HepG2 (cell line): ENCODE measurements at regions not wholly inside any gene's neighbourhood (a gene's known extent, or its start where the extent isn't known, plus 50 kb on each side); places are given as distances from the start of the nearest gene placed in this dataset.

Experiments used
- ATAC-seq: fragments of 200-7000 bp; cut with Tn5 transposase; 3 replicates; pipeline ENCODE4 v1.9.1; 2020; ENCODE audit warnings: mild to moderate bottlenecking, moderate library complexity
- BruUV-seq: library from RNA; stranded (reverse); fragments of 400-500 nt; replicated peaks from 2 replicates; lab custom pipeline; 2021; lab: Mats Ljungman, UMichigan
- CTCF ChIA-PET: fragments of 300-600 bp; formaldehyde crosslinking; extraction: SDS; loops from one replicate; lab custom pipeline; 2021; ENCODE audit warnings: low total read pairs, inconsistent platforms, low intra/inter-chr PET ratio; lab: Yijun Ruan, JAX
- POLR2A ChIA-PET: fragments of 350-600 bp; sonication (Branson Sonifier 250); formaldehyde crosslinking; loops from one replicate; lab custom pipeline; 2020; ENCODE audit warnings: antibody characterized with exemption, inconsistent platforms; lab: Yijun Ruan, JAX
- DNase-seq: peaks from one replicate; pipeline ENCODE4 v3.0.0-alpha.2; 2015; ENCODE audit warnings: low spot score
- FAIRE-seq: peaks from 3 replicates; lab custom pipeline; 2011; peaks lifted over from hg19 to GRCh38; lab: Jason Lieb, UNC
- H2AFZ ChIP-seq: one replicate; pipeline ENCODE4 v1.6.1; 2011; ENCODE audit warnings: low read length, inconsistent platforms
- H3K27ac ChIP-seq: fragments of 300-600 bp; 3 replicates; pipeline ENCODE4 v1.8.0; 2011; ENCODE audit warnings: mixed run types, mild to moderate bottlenecking, mixed read lengths, low read length, inconsistent platforms; ENCODE audit not compliant: insufficient read depth; ENCODE audit errors: extremely low read length
- H3K27me3 ChIP-seq, 2 experiments: fragments of 200-600 bp in 1 of 2; 2 replicates in 1 of 2; 3 replicates in 1 of 2; pipeline versions ENCODE4 v1.6.0 to v1.8.0; 2011; ENCODE audit warnings: low read length in 2 of 2, mild to moderate bottlenecking in 2 of 2, moderate library complexity in 2 of 2, inconsistent platforms in 1 of 2; ENCODE audit not compliant: insufficient read depth in 2 of 2, control insufficient read depth in 1 of 2
- H3K36me3 ChIP-seq, 2 experiments: fragments of 200-600 bp in 1 of 2; replicated peaks in 1 of 2; 2 replicates in 1 of 2; 3 replicates in 1 of 2; pipeline versions ENCODE4 v1.5.1 to v1.8.0; 2011; ENCODE audit warnings: low read length in 2 of 2, inconsistent platforms in 1 of 2; ENCODE audit not compliant: insufficient read depth in 2 of 2, control insufficient read depth in 1 of 2
- H3K4me1 ChIP-seq: 2 replicates; pipeline ENCODE4 v1.5.1; 2012; ENCODE audit warnings: low read length, inconsistent platforms; ENCODE audit not compliant: insufficient read depth
- H3K4me2 ChIP-seq: 2 replicates; pipeline ENCODE4 v1.6.0; 2011; ENCODE audit warnings: low read depth, low read length, inconsistent platforms
- H3K4me3 ChIP-seq, 3 experiments: fragments of 200-600 bp in 1 of 3; sonication (generic), shearing (Covaris generic) in 1 of 3; replicated peaks in 1 of 3; 2 replicates each; pipeline ENCODE4 v1.5.1; 2011 to 2016; ENCODE audit warnings: low read length in 3 of 3, inconsistent platforms in 2 of 3, low read depth in 2 of 3, mild to moderate bottlenecking in 2 of 3, control low read depth in 1 of 3, mixed read lengths in 1 of 3; ENCODE audit not compliant: insufficient read depth in 1 of 3
- H3K79me2 ChIP-seq: one replicate; pipeline ENCODE4 v1.6.1; 2011; ENCODE audit warnings: low read length, inconsistent platforms; ENCODE audit not compliant: insufficient read depth
- H3K9ac ChIP-seq: 2 replicates; pipeline ENCODE4 v1.6.0; 2011; ENCODE audit warnings: mild to moderate bottlenecking, low read depth, low read length, inconsistent platforms; ENCODE audit not compliant: insufficient read depth
- H3K9me3 ChIP-seq: 2 replicates; pipeline ENCODE4 v1.5.1; 2012; ENCODE audit warnings: mild to moderate bottlenecking, low read length
- H4K20me1 ChIP-seq: 2 replicates; pipeline ENCODE4 v1.6.0; 2011; ENCODE audit warnings: inconsistent platforms, mild to moderate bottlenecking, low read length, moderate library complexity; ENCODE audit not compliant: insufficient read depth
- ELK4 ChIP-seq: sonication (generic); formaldehyde crosslinking; IDR thresholded peaks from 2 replicates; pipeline ENCODE4 v1.9.0; 2021; ENCODE audit warnings: missing genetic modification reagents, borderline replicate concordance
- GLI4 ChIP-seq: sonication (generic); formaldehyde crosslinking; IDR thresholded peaks from 2 replicates; pipeline ENCODE4 v1.5.1; 2020; ENCODE audit warnings: missing genetic modification reagents, mild to moderate bottlenecking, moderate library complexity, borderline replicate concordance
- GLMP ChIP-seq: sonication (generic); formaldehyde crosslinking; IDR thresholded peaks from 2 replicates; pipeline ENCODE4 v1.9.0; 2021; ENCODE audit warnings: missing genetic modification reagents, mild to moderate bottlenecking, borderline replicate concordance
- MBD4 ChIP-seq: IDR thresholded peaks from 2 replicates; pipeline ENCODE4 v1.6.1; 2012; ENCODE audit warnings: low read length, inconsistent platforms, borderline replicate concordance
- MYC ChIP-seq: sonication (generic); formaldehyde crosslinking; IDR thresholded peaks from 2 replicates; pipeline ENCODE4 v1.9.0; 2021; ENCODE audit warnings: missing genetic modification reagents, borderline replicate concordance
- NR2C2 ChIP-seq: sonication (generic); formaldehyde crosslinking; IDR thresholded peaks from 2 replicates; pipeline ENCODE4 v1.4.0; 2020; ENCODE audit warnings: missing genetic modification reagents, mild to moderate bottlenecking, moderate library complexity, borderline replicate concordance
- TCF7L2 ChIP-seq: IDR thresholded peaks from 2 replicates; pipeline ENCODE4 v1.6.1; 2011; ENCODE audit warnings: mild to moderate bottlenecking, low read depth, low read length, moderate library complexity
- XRCC5 ChIP-seq: fragments of 200-400 bp; formaldehyde crosslinking; optimal IDR thresholded peaks from 2 replicates; pipeline ENCODE3; 2017; ENCODE audit warnings: mild to moderate bottlenecking, low read length
- ZBTB44 ChIP-seq: sonication (generic); formaldehyde crosslinking; IDR thresholded peaks from 2 replicates; pipeline ENCODE4 v1.4.0; 2020; ENCODE audit warnings: missing genetic modification reagents
- ZNF550 ChIP-seq: sonication (generic); formaldehyde crosslinking; IDR thresholded peaks from 2 replicates; pipeline ENCODE4 v1.4.0; 2020; ENCODE audit warnings: mild to moderate bottlenecking, missing genetic modification reagents, borderline replicate concordance
- ZNF83 ChIP-seq: sonication (generic); formaldehyde crosslinking; IDR thresholded peaks from 2 replicates; pipeline ENCODE4 v1.4.0; 2020; ENCODE audit warnings: missing genetic modification reagents, mild to moderate bottlenecking, borderline replicate concordance
- WGBS: methylation state at CpG from one replicate; pipeline ENCODE4 v1.1.6; 2017; ENCODE audit warnings: low lambda C conversion rate; 5-methylcytosine and 5-hydroxymethylcytosine counted together
- in situ Hi-C: cut with HindIII; loops from 2 replicates; pipeline ENCODE4 v1.10.0; 2017; ENCODE audit warnings: low pct_unique_long_range_greater_than_20kb; ENCODE audit not compliant: extremely low pct_ligation_motif_present
- intact Hi-C: fragments of 100-400 bp; cut with micrococcal nuclease; formaldehyde crosslinking; loops from one replicate; pipeline ENCODE4 v1.10.0; 2022; ENCODE audit not compliant: unreplicated experiment

GRCh38 chr4:155071962-155072361 lies 136.5 kb upstream of the NPY2R start:
- POLR2A ChIA-PET: no interaction called here

More at GRCh38 chr4:155071962-155072361, 136.5 kb upstream of the NPY2R start:
- intact Hi-C loops: no loop called here
- Histone ChIP-seq H3K9me3 (no peaks in the 10 kb centered on the region), H3K27ac (no peak overlapping the region), H3K36me3 (no peaks in the 10 kb centered on the region), H3K27me3 (no peaks in the 10 kb centered on the region), H3K9ac (no peak overlapping the region), H3K4me1 (no peaks in the 10 kb centered on the region), H2AFZ (no peak overlapping the region), H3K79me2 (no peaks in the 10 kb centered on the region), H4K20me1 (no peaks in the 10 kb centered on the region), H3K4me2 (no peak overlapping the region), H3K4me3 (no peak overlapping the region)
- BruUV-seq: no TSS peak
- in situ Hi-C loops: no loop called here
- DNase-seq: no peak
- 0% methylated on average over 2 of the region's 2 CpGs for WGBS
- CTCF ChIA-PET: no interaction called here
- no peak for TF ChIP-seq ZBTB44 (CRISPR knock-in tag)
- TF ChIP-seq TCF7L2: no peak
- TF ChIP-seq MBD4: no peak
- TF ChIP-seq GLMP: no peak
- TF ChIP-seq ZNF83 (CRISPR knock-in tag): no peak
- no peak for TF ChIP-seq ELK4 (CRISPR knock-in tag)
- TF ChIP-seq MYC: no peak
- no peak for TF ChIP-seq NR2C2 (CRISPR knock-in tag)
- TF ChIP-seq ZNF550: no peak
- TF ChIP-seq GLI4: no peak
- TF ChIP-seq XRCC5: no peak
- no peak for FAIRE-seq
- no peak for ATAC-seq
